ENCODE measurements at regions not wholly inside any gene's neighbourhood (a gene's known extent, or its start where the extent isn't known, plus 50 kb on each side); places are given as distances from the start of the nearest gene placed in this dataset.

DNA sequence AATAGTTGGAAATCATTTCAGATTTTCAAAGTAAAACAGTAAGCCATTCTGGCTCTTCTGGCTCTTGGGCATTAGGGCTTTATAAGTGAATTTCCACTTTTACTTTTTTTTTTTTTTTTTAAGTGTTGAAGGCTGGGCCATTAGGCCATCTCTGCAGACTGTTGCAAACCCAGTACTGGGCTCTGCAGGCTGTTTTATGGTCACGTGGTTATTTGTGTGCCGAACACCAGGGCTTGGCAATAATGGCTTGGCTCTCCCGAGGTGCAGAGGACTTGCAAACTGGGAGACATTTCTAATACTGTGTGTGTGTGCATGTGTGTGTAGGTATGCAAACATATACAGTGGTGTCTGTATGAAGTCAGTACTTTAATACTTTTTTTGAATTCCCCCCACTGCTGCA, 194.9 kb upstream of the CDH5 start:
- DNase-seq (ENCODE audit: low read depth), result no peak

GRCh38 chr16:66170989-66171388, 195.5 kb upstream of the CDH5 start:
- no peak for DNase-seq (ENCODE audit: low read depth)

DNA sequence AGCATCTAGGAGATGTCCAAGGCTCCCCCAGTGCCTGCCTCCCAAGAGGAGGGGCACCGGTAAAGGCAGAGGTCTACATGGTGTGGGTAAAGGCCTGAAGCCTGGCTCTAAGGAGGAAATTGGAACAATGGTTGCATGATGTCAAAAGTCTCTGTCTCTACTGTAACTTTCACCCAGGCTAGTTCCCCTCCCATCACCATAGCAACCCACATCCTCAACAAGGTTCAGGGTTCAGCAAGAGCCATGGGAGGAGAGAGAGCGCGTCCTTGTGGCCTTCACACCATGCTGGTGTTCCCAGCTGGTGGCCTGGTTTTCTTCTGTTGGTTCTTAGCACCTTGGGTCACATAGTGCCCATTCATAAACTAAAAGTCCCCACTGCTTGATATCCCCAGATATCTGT, 196.7 kb upstream of the CDH5 start:
- no peak for DNase-seq (ENCODE audit: low read depth)

GRCh38 chr16:66168777-66169176, 197.7 kb upstream of the CDH5 start:
- DNase-seq (ENCODE audit: low read depth), result no peak

DNA sequence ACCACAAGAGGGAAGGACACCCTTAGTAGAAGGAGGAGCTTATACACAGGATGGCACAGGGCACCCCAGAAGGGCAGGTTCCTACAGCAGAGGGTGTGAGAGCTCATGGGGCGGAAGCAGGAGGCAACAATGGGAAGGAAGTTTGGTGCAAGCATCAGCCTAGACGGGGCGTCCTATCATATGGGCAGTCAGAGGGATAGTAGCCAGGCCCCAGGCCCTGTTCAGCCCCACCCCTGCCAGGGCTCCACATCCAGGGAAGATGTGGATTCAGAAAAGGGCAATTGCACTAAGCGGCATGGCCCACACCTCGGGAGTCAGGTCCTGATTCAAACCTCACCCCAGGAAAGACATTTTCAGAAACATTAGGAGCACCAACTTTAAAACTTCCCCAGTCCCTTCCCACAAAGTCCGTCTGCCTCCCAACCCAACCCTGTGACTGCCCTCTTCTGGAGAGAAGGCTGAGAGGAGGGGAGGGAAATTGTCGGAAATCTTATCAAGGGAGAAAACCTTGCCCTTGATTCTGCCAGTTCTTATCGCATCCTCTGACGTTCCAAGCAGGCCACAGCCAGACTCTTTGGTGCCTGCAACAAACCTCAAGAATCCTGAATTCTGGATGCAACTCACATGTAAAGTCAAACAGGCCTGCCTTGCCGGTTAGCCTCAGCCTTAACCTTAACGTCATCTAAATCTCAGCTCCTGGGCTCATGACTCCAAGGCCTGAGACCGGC, 198.8 kb upstream of the CDH5 start:
- DNase-seq (ENCODE audit: low read depth), result no peak

- DNase-seq (ENCODE audit: low read depth), result no peak
Measured at GRCh38 chr16:66166490-66166889, 200.0 kb upstream of the CDH5 start.

DNA sequence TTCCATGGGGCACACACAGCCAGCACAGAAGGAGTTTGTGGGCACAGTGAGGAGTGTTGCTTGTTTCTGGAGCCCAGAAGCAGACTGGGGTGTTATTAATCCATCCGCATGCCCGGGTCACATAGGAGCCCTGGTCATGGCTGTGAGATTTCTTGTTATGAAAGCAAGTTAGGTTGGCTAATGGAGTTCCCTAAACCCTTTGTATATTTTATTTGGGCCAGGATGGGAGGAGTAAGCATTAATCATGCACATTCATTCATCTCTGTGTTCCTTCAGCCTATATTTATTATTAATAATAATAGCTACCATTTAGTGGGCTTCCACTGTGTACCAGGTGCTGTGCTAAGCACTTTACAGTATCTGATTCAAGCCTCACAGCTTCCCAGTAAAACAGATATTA, 200.6 kb upstream of the CDH5 start:
- DNase-seq (ENCODE audit: low read depth), result no peak

- DNase-seq (ENCODE audit: low read depth), result no peak
Measured at GRCh38 chr16:66164581-66165247, 201.8 kb upstream of the CDH5 start.

- no peak for DNase-seq (ENCODE audit: low read depth)
Measured at GRCh38 chr16:66162821-66163220, 203.7 kb upstream of the CDH5 start.

DNA sequence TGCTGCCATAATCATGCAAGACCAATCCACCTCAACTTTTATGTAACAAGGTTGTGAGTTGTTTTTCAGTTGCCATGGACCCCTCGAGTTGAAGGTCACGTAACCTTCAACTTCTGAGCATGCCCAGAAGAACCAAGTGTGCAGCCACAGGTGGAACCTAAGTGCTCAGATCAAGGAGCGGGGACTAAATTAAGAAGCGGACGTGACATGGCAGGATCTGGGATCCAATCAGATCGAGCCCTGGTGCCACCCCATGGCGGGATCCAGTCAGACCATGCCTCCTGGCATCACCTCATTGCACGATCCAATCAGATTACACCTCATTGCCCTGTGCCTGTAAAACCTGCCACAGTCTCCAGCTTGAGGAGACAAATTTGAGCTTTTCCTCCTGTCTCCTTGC, 204.5 kb upstream of the CDH5 start:
- no peak for DNase-seq (ENCODE audit: low read depth)

GRCh38 chr16:66161269-66161668, 205.2 kb upstream of the CDH5 start:
- no peak for DNase-seq (ENCODE audit: low read depth)

- DNase-seq (ENCODE audit: low read depth), result no peak
Measured at GRCh38 chr16:66159987-66160386, 206.5 kb upstream of the CDH5 start.

DNA sequence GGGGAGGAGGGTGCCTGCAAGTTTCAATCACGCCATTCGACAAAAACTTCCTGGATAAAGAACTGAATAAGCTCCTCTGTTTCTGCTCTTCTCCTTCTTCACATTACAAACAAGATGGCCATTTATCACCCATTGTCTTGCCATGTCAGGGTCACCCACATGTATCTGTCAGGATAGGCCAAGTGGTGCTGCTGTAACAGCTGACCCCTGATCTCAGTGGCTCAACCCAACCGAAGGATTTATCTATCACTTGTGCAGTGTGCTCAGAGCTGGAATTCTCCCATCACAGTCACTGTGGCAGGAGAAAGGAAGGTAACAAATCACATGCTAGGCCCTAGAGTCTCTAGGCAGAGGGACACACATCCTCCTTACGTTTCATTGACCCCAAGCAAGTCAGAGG, 210.0 kb upstream of the CDH5 start:
- no peak for DNase-seq (ENCODE audit: low read depth)

- no peak for DNase-seq (ENCODE audit: low read depth)
Measured at GRCh38 chr16:66155933-66156332, 210.6 kb upstream of the CDH5 start.

GRCh38 chr16:66154801-66155200, 211.7 kb upstream of the CDH5 start:
- no peak for DNase-seq (ENCODE audit: low read depth)

GRCh38 chr16:66152823-66153393, 213.6 kb upstream of the CDH5 start:
- no peak for DNase-seq (ENCODE audit: low read depth)

GRCh38 chr16:66152181-66152580, 214.3 kb upstream of the CDH5 start:
- DNase-seq (ENCODE audit: low read depth), result no peak

DNA sequence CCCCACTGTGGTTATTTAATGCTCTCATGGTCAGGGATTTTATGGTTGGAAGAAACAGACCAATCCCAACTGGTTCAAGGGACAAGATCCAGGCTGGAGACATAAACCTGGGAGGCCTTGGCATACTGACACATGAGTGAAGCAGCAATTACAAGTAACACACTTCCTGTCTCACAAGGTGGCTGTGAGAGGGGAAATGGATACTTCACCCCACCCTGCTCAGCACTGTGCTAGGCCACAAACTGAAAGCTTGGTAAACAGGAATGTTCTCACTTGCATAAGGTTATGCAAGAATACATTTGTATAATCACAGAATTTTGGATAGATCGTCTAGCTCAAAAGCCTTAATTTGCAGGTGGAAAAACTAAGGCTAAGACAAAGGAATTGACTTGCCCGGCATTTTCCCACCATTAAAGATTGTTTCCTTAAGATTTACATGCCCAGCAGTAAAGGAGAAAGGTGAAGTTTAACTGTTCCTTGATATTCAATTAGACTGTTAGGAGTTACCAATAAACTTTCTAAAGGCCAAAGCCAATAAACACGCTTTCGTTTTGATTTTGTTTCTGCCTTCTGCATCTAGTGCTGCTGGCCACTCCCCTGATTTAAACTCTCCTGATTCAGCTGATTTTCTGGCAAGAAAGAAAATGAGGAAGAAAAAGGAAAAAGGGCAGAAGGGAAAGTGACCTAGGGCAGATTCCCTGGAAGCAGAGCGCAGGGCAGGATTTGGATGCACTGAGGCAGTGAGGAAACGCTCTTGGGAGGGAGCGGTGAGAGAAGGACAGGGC, 215.6 kb upstream of the CDH5 start:
- no peak for DNase-seq (ENCODE audit: low read depth)

DNA sequence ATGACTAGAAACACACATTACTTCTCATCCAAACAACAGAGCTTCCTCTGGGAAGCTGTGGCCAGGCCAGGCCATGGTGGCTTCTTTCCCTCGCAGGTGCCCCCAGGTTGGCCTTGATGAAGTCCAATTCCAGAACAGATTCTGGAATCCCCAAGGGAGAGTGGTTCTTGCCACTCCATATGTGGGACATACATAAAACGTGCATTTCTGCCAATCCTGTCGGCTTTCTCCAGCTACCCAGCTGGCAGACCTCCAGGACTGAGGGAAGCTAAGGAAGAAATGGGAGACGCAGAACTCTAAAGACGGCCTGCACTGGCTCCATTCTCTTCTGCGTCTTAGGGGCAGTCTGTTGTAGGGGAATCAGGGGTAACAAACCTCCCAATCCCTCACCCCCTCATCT, 219.2 kb upstream of the CDH5 start:
- DNase-seq (ENCODE audit: low read depth), result no peak

- no peak for DNase-seq (ENCODE audit: low read depth)
Measured at GRCh38 chr16:66146798-66147197, 219.7 kb upstream of the CDH5 start.

DNA sequence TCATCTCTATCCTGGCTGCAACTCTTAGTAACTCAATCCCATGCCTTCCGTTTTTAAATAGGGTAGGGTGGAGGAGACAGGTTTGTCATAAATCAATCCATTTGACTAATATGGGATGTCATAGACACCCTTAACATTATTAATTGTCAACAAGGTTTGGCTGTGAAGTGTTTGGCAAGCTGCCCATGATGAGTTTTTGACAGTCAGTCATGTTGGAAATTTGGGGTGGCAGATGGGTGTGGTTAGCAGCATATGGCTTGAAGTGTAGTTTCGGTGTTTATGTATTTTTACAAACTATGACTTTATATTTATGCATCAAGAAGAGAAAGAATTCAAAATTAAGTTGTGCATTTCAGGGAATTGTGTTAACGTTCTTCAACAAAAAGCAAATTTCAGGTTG, 221.8 kb upstream of the CDH5 start:
- DNase-seq (ENCODE audit: low read depth), result no peak

DNA sequence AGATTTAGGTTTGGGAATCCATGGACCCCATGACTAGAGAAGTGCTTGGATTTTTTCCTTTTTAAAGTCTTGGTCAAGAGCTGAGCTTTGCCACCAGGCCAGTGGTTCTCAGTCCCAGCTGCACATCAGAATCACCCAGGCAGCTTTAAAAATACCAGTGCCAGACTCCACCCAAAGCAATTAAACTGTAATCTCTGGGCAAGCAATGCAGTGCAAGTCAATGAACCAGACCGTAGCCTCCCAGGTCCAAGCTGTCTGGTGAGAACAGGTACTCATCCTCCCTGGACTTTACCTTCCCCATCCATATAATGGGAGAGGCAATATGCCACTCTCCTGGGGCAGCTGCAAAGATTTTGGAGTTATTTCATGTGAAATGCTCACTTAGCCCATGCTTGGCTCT, 223.1 kb upstream of the CDH5 start:
- DNase-seq (ENCODE audit: low read depth), result no peak

DNA sequence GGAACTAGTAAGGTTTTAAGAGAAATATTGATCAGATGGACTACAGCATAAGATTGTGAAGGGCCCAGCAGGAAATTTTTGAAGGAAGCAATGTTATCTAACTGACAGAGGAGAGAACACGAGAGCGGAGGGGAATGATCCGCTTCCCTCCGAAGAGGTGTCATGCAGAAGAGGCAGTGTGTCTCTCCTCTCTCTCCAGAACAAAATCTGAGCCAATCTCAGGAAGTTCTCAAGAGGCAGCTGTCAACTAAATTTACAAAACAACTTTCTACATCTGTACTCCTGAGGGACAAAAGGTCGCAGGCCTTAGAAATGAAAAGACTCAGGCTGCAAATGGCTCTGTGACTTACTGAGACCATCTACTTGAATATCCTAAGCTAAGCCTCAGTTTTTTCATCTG, 224.6 kb upstream of the CDH5 start:
- DNase-seq (ENCODE audit: low read depth), result no peak
